Esophagus squamous epithelium (tissue), 4 donors: ENCODE measurements at regions not wholly inside any gene's neighbourhood (a gene's known extent, or its start where the extent isn't known, plus 50 kb on each side); places are given as distances from the start of the nearest gene placed in this dataset.

ENCODE experiments used
- POLR2A ChIP-seq, 4 donors: fragments of 450-650 bp; IDR thresholded peaks; one replicate each; pipeline ENCODE4 v1.6.1; 2017; ENCODE audit warnings: antibody characterized with exemption in 4 of 4, mild to moderate bottlenecking in 4 of 4, moderate library complexity in 3 of 4
- TF ChIP-seq, protein P1 (sequence below), 6 experiments: fragments of 450-650 bp in 4 of 6; fragments of 200-600 bp in 2 of 6; sonication (generic) in 2 of 6; IDR thresholded peaks; one replicate each; pipeline ENCODE4 v1.5.1; 2016 to 2019; ENCODE audit warnings: antibody characterized with exemption in 6 of 6, mild to moderate bottlenecking in 4 of 6, moderate library complexity in 4 of 6

DNA sequence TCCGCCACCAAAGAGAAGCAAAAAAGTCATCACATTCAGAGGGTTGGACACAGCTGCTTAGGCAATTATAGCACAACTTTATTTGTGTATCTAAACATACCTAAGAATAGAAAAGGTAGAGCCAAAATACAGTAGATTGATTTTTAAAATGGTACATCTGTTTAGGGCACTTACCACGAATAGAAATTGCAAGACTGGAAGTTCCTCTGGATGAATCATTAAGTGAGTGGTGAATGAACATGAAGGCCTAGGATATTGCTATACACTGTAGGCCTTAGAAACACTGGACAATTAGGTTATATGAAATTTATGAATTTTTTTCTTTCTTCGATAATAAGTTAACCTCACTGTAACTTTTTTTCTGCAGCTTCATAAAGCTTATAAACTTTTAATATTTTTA lies 687.0 kb downstream of the BCL11A start:
- TF ChIP-seq, protein P1, sequence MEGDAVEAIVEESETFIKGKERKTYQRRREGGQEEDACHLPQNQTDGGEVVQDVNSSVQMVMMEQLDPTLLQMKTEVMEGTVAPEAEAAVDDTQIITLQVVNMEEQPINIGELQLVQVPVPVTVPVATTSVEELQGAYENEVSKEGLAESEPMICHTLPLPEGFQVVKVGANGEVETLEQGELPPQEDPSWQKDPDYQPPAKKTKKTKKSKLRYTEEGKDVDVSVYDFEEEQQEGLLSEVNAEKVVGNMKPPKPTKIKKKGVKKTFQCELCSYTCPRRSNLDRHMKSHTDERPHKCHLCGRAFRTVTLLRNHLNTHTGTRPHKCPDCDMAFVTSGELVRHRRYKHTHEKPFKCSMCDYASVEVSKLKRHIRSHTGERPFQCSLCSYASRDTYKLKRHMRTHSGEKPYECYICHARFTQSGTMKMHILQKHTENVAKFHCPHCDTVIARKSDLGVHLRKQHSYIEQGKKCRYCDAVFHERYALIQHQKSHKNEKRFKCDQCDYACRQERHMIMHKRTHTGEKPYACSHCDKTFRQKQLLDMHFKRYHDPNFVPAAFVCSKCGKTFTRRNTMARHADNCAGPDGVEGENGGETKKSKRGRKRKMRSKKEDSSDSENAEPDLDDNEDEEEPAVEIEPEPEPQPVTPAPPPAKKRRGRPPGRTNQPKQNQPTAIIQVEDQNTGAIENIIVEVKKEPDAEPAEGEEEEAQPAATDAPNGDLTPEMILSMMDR (IDR thresholded peaks at IDR 0.05), result no peak
- TF ChIP-seq POLR2A (IDR thresholded peaks at IDR 0.05), result no peak
